HG03159 (cell line): ENCODE measurements at regions not wholly inside any gene's neighbourhood (a gene's known extent, or its start where the extent isn't known, plus 50 kb on each side); places are given as distances from the start of the nearest gene placed in this dataset.

Source experiments
- ATAC-seq: cut with Tn5 transposase; IDR thresholded peaks from one replicate; pipeline ENCODE4 v1.9.1; 2021; ENCODE audit warnings: mild to moderate bottlenecking, moderate library complexity; ENCODE audit not compliant: unreplicated experiment

- no peak for ATAC-seq
Observed at GRCh38 chr1:69123486-69123885, 444.2 kb upstream of the LRRC7 start.

- ATAC-seq, result no peak
Observed at GRCh38 chr1:69126796-69127195, 440.9 kb upstream of the LRRC7 start.

GRCh38 chr1:69128204-69128603 lies 439.5 kb upstream of the LRRC7 start:
- ATAC-seq, result no peak

- no peak for ATAC-seq
Observed at GRCh38 chr1:69129538-69129937, 438.2 kb upstream of the LRRC7 start.

GRCh38 chr1:69138172-69138571 lies 429.6 kb upstream of the LRRC7 start:
- no peak for ATAC-seq

- no peak for ATAC-seq
Observed at GRCh38 chr1:69139007-69139406, 428.7 kb upstream of the LRRC7 start.

GRCh38 chr1:69146303-69146702 lies 421.4 kb upstream of the LRRC7 start:
- no peak for ATAC-seq

- no peak for ATAC-seq
Observed at GRCh38 chr1:69148731-69149130, 419.0 kb upstream of the LRRC7 start.

- ATAC-seq, result no peak
Observed at GRCh38 chr1:69157046-69157756, 410.5 kb upstream of the LRRC7 start.

- ATAC-seq, result no peak
Observed at GRCh38 chr1:69163241-69163640, 404.5 kb upstream of the LRRC7 start.

GRCh38 chr1:69163779-69164178 lies 403.9 kb upstream of the LRRC7 start:
- ATAC-seq, result no peak

- no peak for ATAC-seq
Observed at GRCh38 chr1:69167876-69168275, 399.8 kb upstream of the LRRC7 start.

- no peak for ATAC-seq
Observed at GRCh38 chr1:69171248-69171647, 396.5 kb upstream of the LRRC7 start.

- no peak for ATAC-seq
Observed at GRCh38 chr1:69172003-69173000, 395.4 kb upstream of the LRRC7 start.

GRCh38 chr1:69175053-69175452 lies 392.7 kb upstream of the LRRC7 start:
- ATAC-seq, result no peak

GRCh38 chr1:69180358-69180757 lies 387.4 kb upstream of the LRRC7 start:
- no peak for ATAC-seq

- ATAC-seq, result no peak
Observed at GRCh38 chr1:69185378-69185777, 382.3 kb upstream of the LRRC7 start.

- ATAC-seq, result no peak
Observed at GRCh38 chr1:69191335-69191734, 376.4 kb upstream of the LRRC7 start.

- no peak for ATAC-seq
Observed at GRCh38 chr1:69195136-69195535, 372.6 kb upstream of the LRRC7 start.

- no peak for ATAC-seq
Observed at GRCh38 chr1:69196071-69196470, 371.7 kb upstream of the LRRC7 start.

GRCh38 chr1:69197816-69198215 lies 369.9 kb upstream of the LRRC7 start:
- ATAC-seq, result no peak

GRCh38 chr1:69201716-69202115 lies 366.0 kb upstream of the LRRC7 start:
- ATAC-seq, result no peak
